IPS DF 4.7 (cell line): ENCODE measurements at regions not wholly inside any gene's neighbourhood (a gene's known extent, or its start where the extent isn't known, plus 50 kb on each side); places are given as distances from the start of the nearest gene placed in this dataset.

Experiments used
- DNase-seq: peaks from one replicate; pipeline ENCODE4 v3.0.0-alpha.2; 2013; ENCODE audit warnings: low spot score; ENCODE audit errors: extremely low read depth

- no peak for DNase-seq
These were observed 206.3 kb downstream of the THBS2 start for GRCh38 chr6:169047345-169047744.

DNA sequence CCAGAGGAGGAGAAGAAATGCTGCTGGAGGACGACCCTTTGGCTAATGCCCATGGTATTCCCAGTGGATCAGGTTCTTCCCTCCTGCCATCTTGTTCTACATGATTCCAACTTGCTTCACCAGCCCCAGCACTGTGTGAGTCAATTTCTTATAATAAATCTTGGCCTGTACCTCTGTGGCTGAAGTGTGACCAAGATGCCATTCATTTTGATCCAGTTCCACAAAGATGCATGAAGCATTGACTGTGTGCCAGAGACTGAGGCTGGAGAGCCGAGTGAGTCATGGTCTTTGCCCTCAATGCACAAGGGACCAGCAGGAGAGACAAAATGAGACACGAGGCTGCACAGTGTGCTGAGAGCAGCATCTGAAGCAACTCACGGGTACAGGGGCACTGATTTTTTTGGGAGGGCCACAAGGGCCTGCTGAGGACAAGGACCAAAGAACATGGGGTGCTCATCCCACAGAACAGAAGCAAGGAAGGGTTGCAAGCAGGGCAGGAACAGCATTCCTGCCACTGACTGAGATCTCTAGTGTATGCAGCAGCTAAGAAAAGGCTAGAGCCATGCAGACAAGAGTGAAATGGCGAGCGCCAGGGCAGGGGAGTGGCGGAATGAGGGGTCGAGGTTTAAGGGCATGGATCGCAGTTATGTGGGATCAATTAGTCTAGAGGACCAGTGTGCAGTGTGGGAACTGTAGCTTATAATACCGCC lies 207.0 kb downstream of the THBS2 start:
- no peak for DNase-seq

GRCh38 chr6:169046021-169046420 lies 207.6 kb downstream of the THBS2 start:
- DNase-seq: no peak

DNA sequence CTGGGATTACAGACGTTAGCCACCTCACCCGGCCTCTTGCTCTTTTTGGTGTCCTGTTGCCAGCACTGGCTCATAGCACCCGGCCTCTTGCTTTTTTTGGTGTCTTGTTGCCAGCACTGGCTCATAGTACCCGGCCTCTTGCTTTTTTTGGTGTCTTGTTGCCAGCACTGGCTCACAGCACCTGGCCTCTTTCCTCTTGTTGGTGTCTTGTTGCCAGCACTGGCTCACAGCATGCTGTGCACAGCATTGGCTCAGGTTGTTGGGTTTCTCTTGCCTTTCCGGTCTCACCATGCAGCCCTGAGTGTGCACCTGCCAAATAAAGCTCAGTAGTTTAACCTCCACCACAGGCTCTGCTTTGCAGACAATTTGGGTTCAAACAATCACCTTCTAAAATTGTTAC lies 208.2 kb downstream of the THBS2 start:
- no peak for DNase-seq

DNA sequence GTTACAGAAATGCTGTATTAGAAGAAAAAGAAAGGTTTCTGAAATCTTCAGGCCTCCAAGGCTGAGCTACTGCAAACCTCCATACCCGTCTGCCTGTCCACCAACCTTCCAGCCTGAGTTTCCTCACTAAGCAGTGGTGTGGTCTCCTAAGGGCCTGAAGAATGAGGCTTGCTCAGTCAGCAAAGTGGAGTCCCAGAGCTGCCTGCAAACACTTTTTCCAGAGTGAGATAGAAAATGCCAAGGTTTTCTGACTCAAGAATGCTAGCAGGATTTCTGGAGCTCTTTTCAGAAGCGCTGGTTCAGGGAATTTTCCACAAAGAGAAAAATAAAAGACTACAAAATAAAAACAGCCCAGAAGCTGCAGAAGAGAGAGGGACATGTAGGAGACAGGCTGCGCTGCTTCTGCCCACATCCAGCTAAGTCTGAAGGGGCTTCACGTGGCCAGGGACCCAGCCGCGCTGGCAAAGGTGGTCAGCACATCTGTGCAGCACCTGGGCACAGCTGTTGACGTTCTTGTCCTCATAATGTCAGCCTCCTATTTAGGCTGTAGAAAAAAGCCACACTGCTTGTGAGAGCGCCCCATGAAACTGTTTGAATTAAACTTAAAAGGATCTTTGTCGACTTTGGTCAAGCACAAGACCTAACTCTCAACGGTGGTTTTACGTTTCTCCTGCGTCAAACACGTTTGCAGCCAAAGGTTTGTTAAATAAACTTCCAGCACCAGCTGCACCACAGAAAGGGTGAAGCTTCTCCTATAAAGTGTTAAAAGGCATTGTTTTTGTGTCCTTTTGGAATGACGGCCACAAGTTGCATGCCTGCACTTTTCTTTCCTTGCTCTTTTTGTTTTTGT lies 209.0 kb downstream of the THBS2 start:
- DNase-seq: no peak

GRCh38 chr6:169042061-169042460 lies 211.6 kb downstream of the THBS2 start:
- no peak for DNase-seq

DNA sequence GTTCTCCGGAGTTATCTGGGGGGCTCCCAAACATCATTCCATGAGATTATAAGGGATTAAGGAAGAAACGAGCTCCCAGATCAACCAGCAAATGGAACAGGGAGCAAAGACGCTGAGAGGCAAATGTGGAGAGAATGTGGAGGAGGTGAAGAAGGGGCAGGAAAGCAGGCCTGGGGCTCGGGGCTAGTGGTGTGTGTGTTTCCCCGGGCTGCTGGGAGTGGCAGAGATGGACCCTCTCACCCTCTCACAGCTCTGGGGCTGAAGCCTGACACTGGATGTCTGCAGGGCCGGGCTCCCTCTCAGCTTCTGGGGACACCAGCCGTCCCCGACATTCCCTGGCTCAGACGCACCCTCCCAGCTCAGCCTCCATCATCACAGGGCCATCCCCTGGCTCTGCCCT lies 212.6 kb downstream of the THBS2 start:
- no peak for DNase-seq

DNA sequence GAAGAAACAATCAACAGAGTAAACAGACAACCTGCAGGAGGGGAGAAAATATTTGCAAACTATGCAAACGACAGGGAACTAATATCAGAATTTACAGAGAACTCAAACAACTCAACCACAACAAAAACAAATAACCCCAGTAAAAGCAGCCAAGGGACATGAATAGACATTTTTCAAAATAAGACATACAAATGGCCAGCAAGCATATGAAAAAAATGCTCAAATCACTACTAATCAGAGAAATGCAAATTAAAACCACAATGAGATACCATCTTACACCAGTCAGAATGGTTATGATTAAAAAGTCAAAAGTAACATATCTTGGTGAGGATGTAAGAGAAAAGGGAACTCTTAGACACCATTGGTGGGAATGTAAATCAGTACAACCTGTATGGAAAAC lies 215.0 kb downstream of the THBS2 start:
- DNase-seq: no peak

DNA sequence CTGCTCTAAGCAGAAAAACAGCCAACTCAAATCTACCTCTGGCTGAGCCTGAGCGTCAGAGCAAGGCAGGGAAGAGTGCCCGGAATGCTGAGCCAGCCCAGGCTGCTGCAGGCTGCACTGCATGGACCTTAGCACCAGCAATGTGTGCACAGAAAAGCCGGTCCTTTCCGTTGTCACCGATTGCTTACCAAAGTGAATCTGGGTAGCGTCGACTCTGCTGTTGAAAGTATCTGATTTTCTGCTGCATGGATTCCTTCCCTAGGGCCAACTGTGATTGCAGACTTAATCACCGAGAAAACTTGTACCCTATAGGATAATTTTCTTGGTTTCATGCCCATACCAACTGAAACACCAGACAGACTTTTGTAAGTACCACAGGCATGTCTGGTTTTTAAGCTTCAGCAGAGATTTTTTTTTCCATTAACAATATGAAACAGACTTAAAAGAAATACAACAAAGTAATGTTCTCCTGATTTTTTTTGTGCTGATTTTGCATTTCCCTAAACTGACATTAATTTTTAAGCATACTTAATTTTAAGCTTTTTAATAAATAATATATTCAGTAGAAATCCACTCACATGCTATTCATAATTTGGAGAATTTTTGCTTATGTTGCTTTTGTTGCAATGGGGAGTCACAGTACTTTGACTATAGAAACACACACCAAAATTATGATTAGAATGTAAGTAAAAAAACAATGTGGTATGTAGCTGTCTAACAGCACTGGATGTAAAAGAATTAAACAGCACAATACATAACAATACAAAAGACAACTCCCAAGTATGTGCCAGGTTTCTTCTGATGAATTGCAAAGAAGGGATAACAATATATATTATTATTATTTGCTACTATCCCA lies 218.0 kb downstream of the THBS2 start:
- DNase-seq: no peak

DNA sequence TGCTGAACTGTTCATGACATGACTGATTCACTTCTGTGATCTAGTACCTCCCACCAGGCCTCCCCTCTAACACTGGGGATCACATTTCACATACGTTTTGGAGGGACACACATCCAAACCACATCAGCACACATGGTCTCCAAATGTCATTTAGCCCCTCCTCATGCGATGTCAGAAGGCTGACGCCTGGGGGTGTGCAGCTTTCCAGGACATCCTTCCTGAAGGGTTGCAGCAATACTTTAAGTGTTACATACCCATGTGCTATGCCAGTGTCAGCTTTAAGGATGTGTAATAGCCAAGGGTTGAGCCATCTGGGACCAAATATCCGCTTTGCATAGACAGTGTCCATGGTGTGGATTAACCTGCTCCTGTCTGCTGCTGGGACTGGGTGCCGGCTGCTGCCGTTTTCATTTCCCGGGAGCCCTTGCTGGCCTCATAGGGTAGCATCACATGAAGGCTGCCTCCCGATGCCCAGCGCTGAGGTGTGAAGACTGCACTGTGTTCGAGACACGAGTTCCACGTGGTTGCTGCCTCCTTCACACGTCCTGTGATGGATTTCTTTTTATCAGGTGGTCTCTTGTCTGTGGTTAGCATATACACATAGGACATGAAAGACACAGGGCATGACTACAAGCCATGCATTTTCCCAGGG lies 219.0 kb downstream of the THBS2 start:
- no peak for DNase-seq

- DNase-seq: no peak
These were observed 223.8 kb downstream of the THBS2 start for GRCh38 chr6:169029861-169030260.

GRCh38 chr6:169028343-169028742 lies 225.3 kb downstream of the THBS2 start:
- DNase-seq: no peak

DNA sequence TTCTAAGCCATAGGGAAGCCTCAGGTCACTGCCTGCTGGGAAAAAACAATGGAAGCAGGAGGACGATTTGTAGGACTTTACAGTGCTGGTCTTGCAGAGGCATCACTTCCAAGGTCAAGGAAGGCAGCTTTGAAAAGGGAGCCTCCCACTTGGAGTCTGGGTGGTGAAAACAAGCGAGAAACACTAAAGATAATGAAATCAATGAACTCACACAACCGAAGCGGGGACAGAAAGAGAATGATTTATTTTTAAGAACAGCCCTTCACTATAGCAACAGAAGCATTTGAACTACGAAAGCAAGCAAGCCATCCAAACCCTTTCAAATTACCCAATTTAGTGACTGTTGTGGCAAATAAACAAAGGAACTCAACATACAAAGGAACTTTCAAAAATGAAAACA lies 227.5 kb downstream of the THBS2 start:
- no peak for DNase-seq

GRCh38 chr6:169024047-169024660 lies 229.5 kb downstream of the THBS2 start:
- DNase-seq: no peak

- no peak for DNase-seq
These were observed 230.3 kb downstream of the THBS2 start for GRCh38 chr6:169023161-169023874.

DNA sequence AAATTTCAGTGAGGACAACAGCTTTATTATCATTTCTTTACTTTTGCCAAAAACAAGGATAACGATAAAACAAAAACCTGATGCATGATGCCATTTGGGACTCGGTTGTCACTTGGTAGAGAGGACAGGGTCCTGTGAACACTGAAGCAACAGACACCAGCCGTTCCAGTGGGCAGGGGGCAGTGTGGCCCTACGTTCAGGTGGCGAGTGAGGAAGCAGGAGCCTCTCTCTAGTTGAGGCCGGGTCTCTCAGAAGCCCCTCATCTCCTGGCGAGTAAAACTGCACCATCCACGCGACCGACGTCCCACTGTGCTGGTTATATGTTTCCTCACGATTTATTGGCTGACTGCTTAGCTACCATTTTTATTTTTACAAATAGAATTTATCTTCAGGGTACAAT lies 231.6 kb downstream of the THBS2 start:
- DNase-seq: no peak

DNA sequence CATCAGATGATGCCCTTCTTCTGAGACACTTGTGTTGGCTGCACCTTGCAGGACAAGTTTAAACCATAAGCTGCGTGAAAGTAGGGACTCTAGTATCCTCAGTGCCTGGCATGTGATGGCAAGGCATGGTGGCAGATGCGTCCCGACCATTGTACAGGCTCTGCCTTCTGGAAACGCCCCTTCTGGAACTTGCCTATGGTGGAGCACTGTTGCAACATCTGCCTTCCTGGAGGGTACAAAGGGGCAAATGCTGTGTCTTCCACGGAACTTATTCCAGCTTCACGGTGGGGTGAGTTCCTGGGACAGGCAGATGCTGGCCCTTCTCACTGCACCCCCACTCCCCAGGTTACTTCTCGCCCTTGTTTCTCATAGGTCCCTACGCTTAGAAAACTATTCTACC lies 232.8 kb downstream of the THBS2 start:
- no peak for DNase-seq

DNA sequence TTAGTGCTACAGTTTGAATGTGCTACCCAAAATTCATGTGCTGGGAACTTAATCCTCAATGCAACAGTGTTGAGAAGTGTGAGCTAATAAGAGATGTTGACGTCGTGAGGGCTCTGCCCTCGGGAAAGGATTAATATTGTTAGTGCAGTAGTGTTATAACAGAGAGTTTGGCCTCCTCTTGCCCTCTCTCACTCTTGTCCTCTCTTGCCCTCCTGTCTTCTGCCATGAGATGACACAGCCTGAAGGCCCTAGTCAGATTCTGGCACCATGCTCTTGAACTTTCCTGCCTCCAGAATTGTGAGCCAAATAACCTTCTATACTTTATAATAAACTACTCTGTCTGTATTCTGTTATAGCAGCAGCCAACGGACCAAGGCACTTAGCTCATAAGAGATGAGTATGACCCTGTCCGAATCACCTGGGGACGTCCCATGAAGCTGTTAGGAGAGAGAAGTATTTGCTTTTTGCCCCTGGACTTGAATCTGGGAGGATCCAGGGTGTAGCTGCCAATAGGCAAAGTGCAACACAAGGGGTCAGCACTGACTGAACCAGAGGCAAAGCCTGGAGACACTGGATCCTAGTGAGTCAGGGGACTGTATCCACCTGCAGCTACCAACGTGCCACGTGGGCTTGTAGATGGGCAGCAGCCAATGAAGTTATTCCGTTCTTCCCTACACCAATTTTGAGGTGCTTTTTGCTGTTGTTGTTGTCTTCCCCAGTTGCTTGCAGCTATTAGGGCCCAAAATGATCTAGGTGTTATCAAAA lies 233.7 kb downstream of the THBS2 start:
- DNase-seq: no peak

DNA sequence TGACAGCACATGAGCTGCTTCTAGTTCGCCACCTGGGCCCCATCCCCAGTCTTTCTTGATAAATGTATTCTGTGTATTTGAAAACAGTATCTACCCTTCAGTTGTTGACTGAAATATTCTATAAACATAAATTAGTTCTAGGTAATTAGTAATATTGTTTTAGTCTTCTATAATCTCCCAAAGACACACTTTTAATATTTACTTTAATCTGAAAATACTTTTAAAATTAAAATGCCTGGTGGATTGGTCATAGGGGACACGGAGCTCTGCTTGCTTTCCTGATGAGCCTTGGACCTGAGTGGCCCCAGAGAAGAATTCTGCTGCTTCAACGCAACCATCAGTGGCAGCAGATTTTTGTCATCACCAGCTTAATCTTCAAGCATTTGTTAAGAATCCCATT lies 234.5 kb downstream of the THBS2 start:
- DNase-seq: no peak

DNA sequence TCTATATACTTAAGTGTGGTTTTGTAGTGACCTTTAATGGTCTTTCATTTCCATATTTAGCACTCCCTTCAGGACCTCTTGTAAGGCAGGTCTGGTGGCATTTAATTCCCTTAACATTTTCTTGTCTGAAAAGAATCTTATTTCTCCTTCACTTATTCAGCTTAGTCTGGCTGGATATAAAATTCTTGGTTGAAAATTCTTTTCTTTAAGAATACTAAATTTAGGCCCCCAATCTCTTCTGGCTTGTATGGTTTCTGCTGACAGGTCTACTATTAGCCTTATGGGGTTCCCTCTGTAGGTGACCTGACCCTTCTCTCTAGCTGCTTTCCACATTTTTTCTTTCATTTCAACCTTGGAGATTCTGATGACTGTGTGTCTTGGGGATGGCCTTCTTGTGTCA lies 236.9 kb downstream of the THBS2 start:
- no peak for DNase-seq
